ENCODE measurements at regions not wholly inside any gene's neighbourhood (a gene's known extent, or its start where the extent isn't known, plus 50 kb on each side); places are given as distances from the start of the nearest gene placed in this dataset.

GRCh38 chr1:29732453-29732852, 496.1 kb downstream of the PTPRU start:
- dilution Hi-C loops (cut with MboI; ENCODE audit: extremely low pct_ligation_motif_present, low sequenced_read_pairs): no loop called here
- Histone ChIP-seq H3K36me3 (ENCODE audit: control insufficient read depth in 2 of 2, extremely low read depth in 1 of 2, insufficient read depth in 2 of 2, low read length in 2 of 2) (no peaks in the 10 kb centered on the region), H3K9me1 (ENCODE audit: control insufficient read depth, extremely low read depth, insufficient read depth, low read length) (no peaks in the 10 kb centered on the region), H2AFZ (ENCODE audit: control insufficient read depth, low read length) (no peak overlapping the region), H4K20me1 (ENCODE audit: control insufficient read depth, extremely low read depth, insufficient read depth, low read length) (no peaks in the 10 kb centered on the region), H3K4me3 (ENCODE audit: control insufficient read depth in 2 of 3, extremely low read depth in 1 of 3, insufficient read depth in 2 of 3, low read depth in 1 of 3, low read length in 3 of 3) (no peak overlapping the region), H3K27ac (ENCODE audit: control insufficient read depth, insufficient read depth, low read length) (no peak overlapping the region), H3K27me3 (ENCODE audit: control insufficient read depth, extremely low read depth, insufficient read depth, low read length) (no peaks in the 10 kb centered on the region), H3K79me2 (ENCODE audit: control insufficient read depth, insufficient read depth, low read length) (no peaks in the 10 kb centered on the region), H3K4me1 (ENCODE audit: control insufficient read depth, extremely low read depth, insufficient read depth, low read length) (no peaks in the 10 kb centered on the region), H3K9me3 (ENCODE audit: control insufficient read depth, low read depth, low read length) (no peaks in the 10 kb centered on the region), H3K9ac (ENCODE audit: control insufficient read depth, extremely low read depth, insufficient read depth, low read length) (no peak overlapping the region), H3K4me2 (ENCODE audit: control insufficient read depth, extremely low read depth, insufficient read depth, low read depth, low read length) (no peak overlapping the region)
- no peak for FAIRE-seq
- no peak for TF ChIP-seq EZH2 (IDR thresholded peaks at IDR 0.05; ENCODE audit: low read length)
- TF ChIP-seq CTCF (optimal IDR thresholded peaks at IDR 0.05 in 1 of 3, IDR thresholded peaks at IDR 0.05 in 1 of 3, conservative IDR thresholded peaks at IDR 0.05 in 1 of 3; ENCODE audit: extremely low read depth in 1 of 3, insufficient read depth in 2 of 3, low read length in 3 of 3): no peak
- no peak for DNase-seq (ENCODE audit: low read depth, low spot score)

GRCh38 chr1:29730623-29731022, 494.3 kb downstream of the PTPRU start:
- no peaks in the 10 kb centered on the region for H3K27me3 ChIP-seq (ENCODE audit: control insufficient read depth, extremely low read depth, insufficient read depth, low read length)
- no peak overlapping the region for H2AFZ ChIP-seq (ENCODE audit: control insufficient read depth, low read length)
- H4K20me1 ChIP-seq (ENCODE audit: control insufficient read depth, extremely low read depth, insufficient read depth, low read length): no peaks in the 10 kb centered on the region
- dilution Hi-C loops (cut with MboI; ENCODE audit: extremely low pct_ligation_motif_present, low sequenced_read_pairs): no loop called here
- H3K9ac ChIP-seq (ENCODE audit: control insufficient read depth, extremely low read depth, insufficient read depth, low read length): no peak overlapping the region
- no peaks in the 10 kb centered on the region for H3K9me3 ChIP-seq (ENCODE audit: control insufficient read depth, low read depth, low read length)
- FAIRE-seq: no peak
- H3K79me2 ChIP-seq (ENCODE audit: control insufficient read depth, insufficient read depth, low read length): no peaks in the 10 kb centered on the region
- H3K4me2 ChIP-seq (ENCODE audit: control insufficient read depth, extremely low read depth, insufficient read depth, low read depth, low read length): no peak overlapping the region
- no peak overlapping the region for H3K27ac ChIP-seq (ENCODE audit: control insufficient read depth, insufficient read depth, low read length)
- no peaks in the 10 kb centered on the region for H3K4me1 ChIP-seq (ENCODE audit: control insufficient read depth, extremely low read depth, insufficient read depth, low read length)
- no peak for DNase-seq (ENCODE audit: low read depth, low spot score)
- TF ChIP-seq EZH2 (IDR thresholded peaks at IDR 0.05; ENCODE audit: low read length): no peak
- TF ChIP-seq CTCF (optimal IDR thresholded peaks at IDR 0.05 in 1 of 3, IDR thresholded peaks at IDR 0.05 in 1 of 3, conservative IDR thresholded peaks at IDR 0.05 in 1 of 3; ENCODE audit: extremely low read depth in 1 of 3, insufficient read depth in 2 of 3, low read length in 3 of 3): no peak
- no peak overlapping the region for H3K4me3 ChIP-seq (ENCODE audit: control insufficient read depth in 2 of 3, extremely low read depth in 1 of 3, insufficient read depth in 2 of 3, low read depth in 1 of 3, low read length in 3 of 3)
- H3K36me3 ChIP-seq (ENCODE audit: control insufficient read depth in 2 of 2, extremely low read depth in 1 of 2, insufficient read depth in 2 of 2, low read length in 2 of 2): no peaks in the 10 kb centered on the region
- no peaks in the 10 kb centered on the region for H3K9me1 ChIP-seq (ENCODE audit: control insufficient read depth, extremely low read depth, insufficient read depth, low read length)

Data from keratinocyte (primary cell).